ENCODE measurements at regions not wholly inside any gene's neighbourhood (a gene's known extent, or its start where the extent isn't known, plus 50 kb on each side); places are given as distances from the start of the nearest gene placed in this dataset.

DNA sequence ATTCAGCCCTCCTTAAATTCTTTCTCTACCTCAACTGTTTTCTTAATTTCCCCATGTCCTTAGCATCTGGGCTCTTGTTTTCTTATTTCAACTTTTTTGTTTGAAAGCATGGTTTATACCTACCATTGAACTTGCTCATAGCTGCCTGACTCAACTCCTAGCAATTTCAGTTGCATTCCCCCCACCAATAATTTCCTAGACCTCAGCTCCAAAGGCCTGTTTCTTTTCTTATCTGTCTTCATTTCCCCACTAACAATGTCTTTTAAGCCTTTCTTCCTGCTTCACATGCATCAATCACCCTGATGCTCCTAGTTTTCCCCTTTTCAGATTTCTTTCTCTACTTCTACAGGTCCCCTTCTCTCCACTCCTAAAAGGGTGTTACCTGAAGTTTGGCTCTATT, 129.7 kb upstream of the PDE4D start (continued):
- TF ChIP-seq, protein P1, sequence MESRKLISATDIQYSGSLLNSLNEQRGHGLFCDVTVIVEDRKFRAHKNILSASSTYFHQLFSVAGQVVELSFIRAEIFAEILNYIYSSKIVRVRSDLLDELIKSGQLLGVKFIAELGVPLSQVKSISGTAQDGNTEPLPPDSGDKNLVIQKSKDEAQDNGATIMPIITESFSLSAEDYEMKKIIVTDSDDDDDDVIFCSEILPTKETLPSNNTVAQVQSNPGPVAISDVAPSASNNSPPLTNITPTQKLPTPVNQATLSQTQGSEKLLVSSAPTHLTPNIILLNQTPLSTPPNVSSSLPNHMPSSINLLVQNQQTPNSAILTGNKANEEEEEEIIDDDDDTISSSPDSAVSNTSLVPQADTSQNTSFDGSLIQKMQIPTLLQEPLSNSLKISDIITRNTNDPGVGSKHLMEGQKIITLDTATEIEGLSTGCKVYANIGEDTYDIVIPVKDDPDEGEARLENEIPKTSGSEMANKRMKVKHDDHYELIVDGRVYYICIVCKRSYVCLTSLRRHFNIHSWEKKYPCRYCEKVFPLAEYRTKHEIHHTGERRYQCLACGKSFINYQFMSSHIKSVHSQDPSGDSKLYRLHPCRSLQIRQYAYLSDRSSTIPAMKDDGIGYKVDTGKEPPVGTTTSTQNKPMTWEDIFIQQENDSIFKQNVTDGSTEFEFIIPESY (IDR thresholded peaks at IDR 0.05), result no peak
- TF ChIP-seq, protein P2, sequence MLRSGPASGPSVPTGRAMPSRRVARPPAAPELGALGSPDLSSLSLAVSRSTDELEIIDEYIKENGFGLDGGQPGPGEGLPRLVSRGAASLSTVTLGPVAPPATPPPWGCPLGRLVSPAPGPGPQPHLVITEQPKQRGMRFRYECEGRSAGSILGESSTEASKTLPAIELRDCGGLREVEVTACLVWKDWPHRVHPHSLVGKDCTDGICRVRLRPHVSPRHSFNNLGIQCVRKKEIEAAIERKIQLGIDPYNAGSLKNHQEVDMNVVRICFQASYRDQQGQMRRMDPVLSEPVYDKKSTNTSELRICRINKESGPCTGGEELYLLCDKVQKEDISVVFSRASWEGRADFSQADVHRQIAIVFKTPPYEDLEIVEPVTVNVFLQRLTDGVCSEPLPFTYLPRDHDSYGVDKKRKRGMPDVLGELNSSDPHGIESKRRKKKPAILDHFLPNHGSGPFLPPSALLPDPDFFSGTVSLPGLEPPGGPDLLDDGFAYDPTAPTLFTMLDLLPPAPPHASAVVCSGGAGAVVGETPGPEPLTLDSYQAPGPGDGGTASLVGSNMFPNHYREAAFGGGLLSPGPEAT (IDR thresholded peaks at IDR 0.05; ENCODE audit: low read depth), result no peak
- TF ChIP-seq MEF2B (IDR thresholded peaks at IDR 0.05; ENCODE audit: partially characterized antibody, poor library complexity, severe bottlenecking) (no peak), YY1 (IDR thresholded peaks at IDR 0.05; ENCODE audit: low read depth, low read length) (no peak), RUNX3 (IDR thresholded peaks at IDR 0.05; ENCODE audit: low read length) (no peak), TCF12 (IDR thresholded peaks at IDR 0.05; ENCODE audit: low read depth, low read length) (no peak), NFXL1 (IDR thresholded peaks at IDR 0.05; ENCODE audit: borderline replicate concordance) (no peak), KDM1A (IDR thresholded peaks at IDR 0.05; ENCODE audit: borderline replicate concordance) (no peak), SMAD5 (IDR thresholded peaks at IDR 0.05; ENCODE audit: low read depth) (no peak)
- TF ChIP-seq, protein P3, sequence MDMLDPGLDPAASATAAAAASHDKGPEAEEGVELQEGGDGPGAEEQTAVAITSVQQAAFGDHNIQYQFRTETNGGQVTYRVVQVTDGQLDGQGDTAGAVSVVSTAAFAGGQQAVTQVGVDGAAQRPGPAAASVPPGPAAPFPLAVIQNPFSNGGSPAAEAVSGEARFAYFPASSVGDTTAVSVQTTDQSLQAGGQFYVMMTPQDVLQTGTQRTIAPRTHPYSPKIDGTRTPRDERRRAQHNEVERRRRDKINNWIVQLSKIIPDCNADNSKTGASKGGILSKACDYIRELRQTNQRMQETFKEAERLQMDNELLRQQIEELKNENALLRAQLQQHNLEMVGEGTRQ (IDR thresholded peaks at IDR 0.05; ENCODE audit: borderline replicate concordance, low read depth, low read length), result no peak
- TF ChIP-seq, protein P4, sequence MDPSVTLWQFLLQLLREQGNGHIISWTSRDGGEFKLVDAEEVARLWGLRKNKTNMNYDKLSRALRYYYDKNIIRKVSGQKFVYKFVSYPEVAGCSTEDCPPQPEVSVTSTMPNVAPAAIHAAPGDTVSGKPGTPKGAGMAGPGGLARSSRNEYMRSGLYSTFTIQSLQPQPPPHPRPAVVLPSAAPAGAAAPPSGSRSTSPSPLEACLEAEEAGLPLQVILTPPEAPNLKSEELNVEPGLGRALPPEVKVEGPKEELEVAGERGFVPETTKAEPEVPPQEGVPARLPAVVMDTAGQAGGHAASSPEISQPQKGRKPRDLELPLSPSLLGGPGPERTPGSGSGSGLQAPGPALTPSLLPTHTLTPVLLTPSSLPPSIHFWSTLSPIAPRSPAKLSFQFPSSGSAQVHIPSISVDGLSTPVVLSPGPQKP (IDR thresholded peaks at IDR 0.05; ENCODE audit: low read depth, low read length), result no peak
